HG03039 (cell line): ENCODE measurements at regions not wholly inside any gene's neighbourhood (a gene's known extent, or its start where the extent isn't known, plus 50 kb on each side); places are given as distances from the start of the nearest gene placed in this dataset.

Experiments used
- ATAC-seq: cut with Tn5 transposase; IDR thresholded peaks from one replicate; pipeline ENCODE4 v1.9.1; 2021; ENCODE audit warnings: mild to moderate bottlenecking, moderate library complexity; ENCODE audit not compliant: unreplicated experiment

GRCh38 chr5:82413302-82414040, 135.3 kb upstream of the RPS23 start:
- no peak for ATAC-seq

- ATAC-seq, result no peak
Measured at GRCh38 chr5:82408033-82408432, 129.9 kb upstream of the RPS23 start.

- no peak for ATAC-seq
Measured at GRCh38 chr5:82406205-82406773, 128.1 kb upstream of the RPS23 start.

- ATAC-seq, result no peak
Measured at GRCh38 chr5:82405618-82406204, 127.6 kb upstream of the RPS23 start.

GRCh38 chr5:82405161-82405560, 127.0 kb upstream of the RPS23 start:
- no peak for ATAC-seq

GRCh38 chr5:82404382-82404945, 126.3 kb upstream of the RPS23 start:
- no peak for ATAC-seq

- ATAC-seq, result no peak
Measured at GRCh38 chr5:82403724-82404123, 125.6 kb upstream of the RPS23 start.

GRCh38 chr5:82403026-82403425, 124.9 kb upstream of the RPS23 start:
- ATAC-seq, result no peak

- ATAC-seq, result no peak
Measured at GRCh38 chr5:82399111-82399510, 121.0 kb upstream of the RPS23 start.

- no peak for ATAC-seq
Measured at GRCh38 chr5:82397741-82398320, 119.7 kb upstream of the RPS23 start.

GRCh38 chr5:82396871-82397514, 118.8 kb upstream of the RPS23 start:
- no peak for ATAC-seq

- ATAC-seq, result no peak
Measured at GRCh38 chr5:82396396-82396795, 118.2 kb upstream of the RPS23 start.

- ATAC-seq, result no peak
Measured at GRCh38 chr5:82393951-82394350, 115.8 kb upstream of the RPS23 start.

- no peak for ATAC-seq
Measured at GRCh38 chr5:82390088-82390487, 111.9 kb upstream of the RPS23 start.

GRCh38 chr5:82389347-82389746, 111.2 kb upstream of the RPS23 start:
- ATAC-seq, result no peak

GRCh38 chr5:82388181-82388580, 110.0 kb upstream of the RPS23 start:
- ATAC-seq, result no peak

- no peak for ATAC-seq
Measured at GRCh38 chr5:82387819-82388166, 109.6 kb upstream of the RPS23 start.

- no peak for ATAC-seq
Measured at GRCh38 chr5:82387001-82387818, 109.1 kb upstream of the RPS23 start.

GRCh38 chr5:82386576-82386975, 108.4 kb upstream of the RPS23 start:
- no peak for ATAC-seq

- no peak for ATAC-seq
Measured at GRCh38 chr5:82384034-82384750, 106.0 kb upstream of the RPS23 start.
